NCI-H2107 (cell line): ENCODE measurements at regions not wholly inside any gene's neighbourhood (a gene's known extent, or its start where the extent isn't known, plus 50 kb on each side); places are given as distances from the start of the nearest gene placed in this dataset.

ENCODE experiments used
- DNase-seq: peaks from one replicate; lab custom pipeline; 2025; lab: John Stamatoyannopoulos, UW

- no peak for DNase-seq
Measured at GRCh38 chr2:33891616-33892015, 292.5 kb upstream of the FAM98A start.

DNA sequence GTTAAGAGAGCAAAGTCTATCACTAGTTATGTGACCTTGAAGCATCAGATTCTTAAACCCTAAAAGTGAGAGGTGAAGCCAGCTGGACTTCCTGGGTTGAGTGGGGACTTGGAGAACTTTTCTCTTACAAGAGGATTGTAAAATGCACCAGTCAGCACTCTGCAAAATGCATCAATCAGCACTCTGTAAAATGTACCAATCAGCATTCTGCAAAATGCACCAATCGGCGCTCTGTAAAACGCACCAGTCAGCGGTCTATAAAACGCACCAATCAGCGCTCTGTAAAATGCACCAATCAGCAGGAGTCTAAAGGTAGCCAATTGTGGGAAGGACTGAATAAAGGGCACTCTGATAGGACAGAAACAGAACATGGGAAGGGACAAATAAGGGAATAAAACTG lies 291.6 kb upstream of the FAM98A start:
- no peak for DNase-seq

GRCh38 chr2:33877348-33878016 lies 278.4 kb upstream of the FAM98A start:
- DNase-seq = no peak

DNA sequence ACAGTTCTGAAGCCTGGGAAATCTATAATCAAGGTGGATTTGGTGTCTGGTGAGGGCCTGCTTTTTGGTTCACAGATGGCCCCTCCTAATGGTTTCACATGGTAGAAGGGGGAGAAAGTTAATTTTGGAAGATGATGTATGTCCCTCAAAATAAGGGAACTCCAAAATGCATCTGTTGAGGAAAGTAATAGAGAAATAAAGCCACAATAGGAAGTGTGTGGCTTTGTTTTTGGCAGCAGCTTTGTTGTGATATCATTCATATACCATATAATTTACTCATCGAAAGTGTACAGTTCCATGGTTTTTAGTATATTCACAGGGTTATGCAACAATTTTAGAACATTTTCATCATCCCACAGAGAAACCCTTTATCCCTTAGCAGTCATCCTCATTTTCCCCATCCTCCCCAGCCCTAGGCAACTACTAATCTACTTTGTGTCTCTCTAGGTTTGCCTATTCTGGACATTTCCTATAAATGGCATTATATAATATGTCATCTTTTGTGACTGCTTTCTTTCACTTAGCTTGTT lies 274.0 kb upstream of the FAM98A start:
- no peak for DNase-seq

- no peak for DNase-seq
Measured at GRCh38 chr2:33859811-33860461, 260.8 kb upstream of the FAM98A start.

- DNase-seq = no peak
Measured at GRCh38 chr2:33859176-33859575, 260.1 kb upstream of the FAM98A start.

DNA sequence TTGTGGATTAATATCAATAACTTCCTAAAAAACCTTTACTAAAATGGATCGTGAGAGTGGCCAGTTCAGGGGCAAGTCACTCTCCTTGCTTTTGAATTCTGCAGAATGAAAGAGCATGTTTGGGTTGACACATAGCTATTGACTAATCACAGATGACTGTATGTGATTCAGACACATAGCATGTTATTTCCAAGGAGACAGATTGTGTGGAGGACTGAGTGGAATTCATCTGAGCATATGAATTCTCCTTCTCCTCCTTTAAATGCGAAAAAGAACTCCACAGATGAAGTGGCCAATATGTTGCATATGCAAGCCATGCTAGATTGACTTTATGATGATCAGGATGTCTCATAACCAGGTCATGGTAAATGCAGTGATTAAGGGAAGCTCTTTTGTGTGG lies 249.4 kb upstream of the FAM98A start:
- no peak for DNase-seq

DNA sequence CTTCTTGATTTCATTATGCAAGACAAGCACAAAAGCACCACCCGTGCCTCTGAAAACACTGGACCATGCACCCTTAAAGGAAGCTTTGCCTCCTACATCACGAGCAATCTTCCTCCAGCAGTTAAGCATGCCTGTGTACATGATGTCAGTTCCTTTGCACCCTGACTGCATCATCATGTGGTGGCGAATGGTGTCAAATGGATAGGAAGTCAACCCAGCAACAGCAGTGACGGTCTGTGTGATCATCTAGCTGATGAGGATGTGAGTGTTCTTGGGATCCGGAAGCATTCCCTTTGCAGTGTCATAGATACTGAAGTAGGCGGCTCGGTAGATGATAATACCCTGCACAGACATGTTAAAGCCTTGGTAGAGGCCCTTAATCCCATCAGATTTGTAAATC lies 240.7 kb upstream of the FAM98A start:
- no peak for DNase-seq

- no peak for DNase-seq
Measured at GRCh38 chr2:33836628-33837027, 237.5 kb upstream of the FAM98A start.

GRCh38 chr2:33835911-33836310 lies 236.8 kb upstream of the FAM98A start:
- no peak for DNase-seq

DNA sequence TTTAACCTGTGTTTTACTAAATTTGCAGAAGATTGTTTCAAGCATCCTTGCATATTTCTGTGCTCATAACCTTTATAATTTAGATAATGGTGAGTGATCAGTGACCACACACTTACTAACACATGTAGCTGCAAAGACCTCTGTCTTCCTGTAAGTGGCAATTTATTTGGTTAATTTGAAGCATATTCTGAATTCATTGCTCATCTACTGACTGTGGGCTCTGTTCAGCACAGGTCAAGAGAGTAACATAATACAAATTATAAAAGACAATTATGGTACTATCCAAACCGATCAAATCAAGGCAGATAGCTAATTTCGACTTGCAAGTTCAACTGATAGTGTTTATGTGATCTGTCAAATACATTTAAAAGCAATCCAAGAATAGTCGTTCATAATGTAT lies 223.9 kb upstream of the FAM98A start:
- DNase-seq = no peak

- DNase-seq = no peak
Measured at GRCh38 chr2:33812707-33813106, 213.6 kb upstream of the FAM98A start.

GRCh38 chr2:33810046-33810835 lies 211.1 kb upstream of the FAM98A start:
- DNase-seq = no peak

GRCh38 chr2:33806041-33806440 lies 206.9 kb upstream of the FAM98A start:
- no peak for DNase-seq

- DNase-seq = no peak
Measured at GRCh38 chr2:33804155-33804554, 205.1 kb upstream of the FAM98A start.

- no peak for DNase-seq
Measured at GRCh38 chr2:33796511-33796910, 197.4 kb upstream of the FAM98A start.

- no peak for DNase-seq
Measured at GRCh38 chr2:33791625-33792024, 192.5 kb upstream of the FAM98A start.

- no peak for DNase-seq
Measured at GRCh38 chr2:33788044-33788443, 188.9 kb upstream of the FAM98A start.

DNA sequence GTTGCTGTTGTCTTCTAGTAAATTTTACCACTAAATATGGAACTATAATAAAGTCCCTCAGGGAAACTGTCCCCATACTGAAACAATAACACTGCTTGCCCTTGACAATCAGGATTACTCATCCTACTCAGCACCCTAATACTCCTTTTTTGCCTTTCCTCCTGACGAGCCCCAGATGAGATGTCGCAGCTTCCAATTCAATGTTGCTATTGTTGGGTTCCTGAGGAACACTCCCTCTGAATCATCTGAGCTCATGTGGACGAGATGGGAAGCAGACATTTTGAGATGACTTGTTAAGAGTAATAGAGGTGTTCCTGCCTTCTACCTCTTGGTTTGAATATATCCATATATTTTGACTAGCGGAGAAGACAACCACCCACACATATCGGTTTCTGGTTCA lies 187.8 kb upstream of the FAM98A start:
- DNase-seq = no peak

DNA sequence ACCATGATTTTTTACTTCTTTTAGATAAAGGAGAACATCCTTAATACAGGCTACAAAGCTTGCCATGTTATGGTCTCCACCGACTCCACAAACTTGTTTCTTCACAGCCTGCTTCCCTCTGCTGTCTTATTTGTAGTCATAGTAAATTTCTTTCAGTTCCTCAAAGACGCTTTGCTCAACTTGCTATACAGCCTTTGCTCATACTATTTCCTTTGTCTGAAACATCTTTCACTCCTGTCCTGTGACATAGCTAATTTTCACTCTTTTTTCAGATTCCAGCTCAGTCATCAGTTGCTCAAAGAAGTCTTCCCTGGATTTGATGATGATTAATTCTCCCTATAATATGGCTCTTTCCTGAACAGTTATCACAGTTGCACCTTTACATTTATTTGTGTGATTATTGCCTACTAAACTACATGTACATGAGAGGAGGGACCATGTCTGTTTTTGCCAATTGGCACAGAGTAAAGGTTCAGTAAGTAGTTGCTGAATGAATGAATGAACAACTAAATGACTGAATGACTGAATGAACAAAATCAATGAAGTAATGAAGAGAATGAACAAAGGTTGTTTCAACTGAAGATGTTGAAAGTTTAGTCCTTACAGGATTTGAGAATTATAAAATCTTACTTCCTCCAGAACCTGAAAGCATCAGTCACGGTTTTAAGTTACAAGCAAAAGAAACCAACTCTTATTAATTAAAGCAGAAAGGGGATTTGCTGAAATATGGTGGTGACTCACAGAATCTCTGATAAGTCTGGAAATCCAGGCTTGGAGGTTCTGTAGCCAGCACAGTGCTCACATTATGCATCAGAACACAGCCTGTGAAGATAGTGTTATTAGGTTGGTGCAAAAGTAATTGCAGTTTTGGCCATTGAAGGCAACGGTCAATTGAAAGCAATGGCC lies 186.4 kb upstream of the FAM98A start:
- DNase-seq = no peak

- DNase-seq = no peak
Measured at GRCh38 chr2:33784488-33784887, 185.4 kb upstream of the FAM98A start.
